Skin of body (tissue), 1 donor: ENCODE measurements at regions not wholly inside any gene's neighbourhood (a gene's known extent, or its start where the extent isn't known, plus 50 kb on each side); places are given as distances from the start of the nearest gene placed in this dataset.
A peak's percentile ranks its signal among the peaks of the same experiment; 100 is the strongest.

Source experiments
- DNase-seq: peaks from one replicate; lab custom pipeline; 2025; lab: John Stamatoyannopoulos, UW

GRCh38 chr2:181188605-181189004, 208.2 kb downstream of the UBE2E3 start:
- no peak for DNase-seq

DNA sequence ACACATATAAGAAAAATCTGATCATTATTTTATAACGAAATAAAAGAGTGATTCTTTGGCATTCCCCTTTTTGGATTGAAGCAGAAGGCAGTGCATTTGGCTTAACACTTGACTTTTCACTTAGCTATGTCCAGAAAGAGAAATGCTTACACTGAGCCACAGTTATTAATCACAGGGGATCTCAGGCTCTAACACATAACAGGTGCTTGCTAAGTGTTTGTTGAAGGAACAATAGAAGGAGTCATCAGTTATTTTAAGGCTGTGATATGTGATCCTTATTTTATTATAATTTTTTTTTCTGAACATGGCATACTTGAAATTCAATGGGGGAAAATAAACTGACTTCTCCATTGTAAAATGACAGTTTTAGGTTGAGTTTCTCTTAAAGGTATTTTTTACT, 209.5 kb downstream of the UBE2E3 start:
- no peak for DNase-seq

DNA sequence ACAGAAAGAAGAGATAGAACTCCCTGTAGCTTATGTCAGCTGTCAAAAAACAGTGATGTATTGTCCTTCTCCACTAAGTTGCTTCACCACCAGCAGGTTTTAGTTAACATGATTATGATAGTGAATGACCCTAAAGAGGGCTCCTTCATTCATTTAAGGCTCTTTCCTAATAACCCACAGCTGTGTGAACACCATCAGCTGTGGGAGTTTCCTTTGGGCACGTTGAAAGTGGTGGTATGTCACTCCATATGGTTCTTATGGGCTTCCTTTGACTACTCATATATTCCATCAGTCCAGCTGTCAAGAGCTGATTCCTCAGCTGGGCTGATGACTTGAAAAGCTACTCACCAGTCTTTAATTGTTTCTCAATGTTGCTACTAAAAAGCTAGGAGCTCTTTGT, 210.3 kb downstream of the UBE2E3 start:
- peak; percentile 43 for DNase-seq

DNA sequence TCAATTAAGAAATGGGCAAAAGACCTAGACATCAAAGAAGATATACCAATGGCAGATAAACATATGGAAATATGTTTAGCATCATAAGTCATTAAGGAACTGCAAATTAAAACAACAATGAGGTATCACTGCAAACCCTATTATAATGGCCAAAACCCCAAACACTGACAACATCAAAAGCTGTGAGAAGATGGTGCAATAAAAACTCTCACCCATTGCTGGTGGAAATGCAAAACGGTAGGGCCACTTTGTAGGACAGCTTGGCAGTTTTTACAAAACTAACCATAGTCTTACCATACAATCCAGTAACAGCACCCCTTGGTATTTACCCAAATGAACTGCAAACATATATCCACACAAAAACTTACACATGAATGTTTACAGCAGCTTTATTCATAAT, 213.1 kb downstream of the UBE2E3 start:
- DNase-seq: no peak

- no peak for DNase-seq
Observed at GRCh38 chr2:181196401-181196800, 216.0 kb downstream of the UBE2E3 start.

GRCh38 chr2:181197140-181197760, 216.8 kb downstream of the UBE2E3 start:
- peak; percentile 3 for DNase-seq

GRCh38 chr2:181198183-181198864, 217.9 kb downstream of the UBE2E3 start:
- DNase-seq: no peak

- DNase-seq: no peak
Observed at GRCh38 chr2:181203412-181203811, 223.0 kb downstream of the UBE2E3 start.

DNA sequence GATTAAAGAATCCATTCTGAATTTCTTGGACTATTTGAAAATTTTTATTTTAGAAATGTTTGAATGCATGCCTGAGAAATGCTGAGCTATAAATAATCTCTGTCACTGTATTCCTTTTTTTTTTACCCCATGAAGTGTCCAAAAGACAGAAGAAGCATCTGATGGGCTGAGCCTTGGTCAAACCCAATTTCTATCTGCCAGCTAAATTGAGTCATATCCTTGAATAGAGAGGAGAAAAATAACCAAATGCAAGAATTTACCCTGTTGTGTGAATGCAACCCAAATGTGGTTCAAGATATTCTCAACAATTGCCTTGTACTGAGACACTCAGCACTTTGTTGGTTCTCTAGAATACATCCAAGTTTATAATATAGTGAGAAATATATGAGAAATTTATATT, 223.5 kb downstream of the UBE2E3 start:
- DNase-seq: no peak

DNA sequence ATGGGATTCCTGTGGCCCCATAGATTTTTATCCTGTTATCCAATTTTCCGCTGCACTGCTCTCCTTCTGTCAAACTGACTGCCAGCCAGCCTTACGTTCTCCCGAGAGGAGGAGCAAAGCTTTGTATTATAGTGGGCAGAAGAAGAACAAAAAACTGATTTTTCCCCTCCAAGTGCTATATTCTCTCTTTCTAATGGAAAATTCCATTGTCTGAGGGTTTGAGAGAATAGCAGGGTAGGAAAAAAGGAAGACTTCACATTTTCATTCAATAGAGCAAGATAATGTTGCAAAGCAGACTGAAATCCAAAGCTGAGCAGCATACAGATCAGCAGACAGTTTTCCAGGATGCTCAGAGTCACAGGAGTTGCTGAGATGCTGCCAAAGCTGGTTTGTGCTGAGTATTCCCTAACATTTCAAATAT, 238.0 kb downstream of the UBE2E3 start:
- DNase-seq: no peak

GRCh38 chr2:181223234-181223633, 234.0 kb upstream of the ITGA4 start:
- no peak for DNase-seq

- DNase-seq: no peak
Observed at GRCh38 chr2:181224866-181225265, 232.3 kb upstream of the ITGA4 start.

GRCh38 chr2:181228661-181229060, 228.5 kb upstream of the ITGA4 start:
- DNase-seq: no peak

- no peak for DNase-seq
Observed at GRCh38 chr2:181231151-181231550, 226.0 kb upstream of the ITGA4 start.

GRCh38 chr2:181231886-181232621, 225.1 kb upstream of the ITGA4 start:
- no peak for DNase-seq

GRCh38 chr2:181234487-181234891, 222.7 kb upstream of the ITGA4 start:
- DNase-seq: no peak

- DNase-seq: no peak
Observed at GRCh38 chr2:181235011-181235410, 222.2 kb upstream of the ITGA4 start.

- no peak for DNase-seq
Observed at GRCh38 chr2:181235683-181236459, 221.3 kb upstream of the ITGA4 start.

- no peak for DNase-seq
Observed at GRCh38 chr2:181239201-181239799, 217.9 kb upstream of the ITGA4 start.

GRCh38 chr2:181240844-181241243, 216.3 kb upstream of the ITGA4 start:
- no peak for DNase-seq

- no peak for DNase-seq
Observed at GRCh38 chr2:181241366-181241765, 215.8 kb upstream of the ITGA4 start.
